Loucy (cell line): ENCODE measurements at regions not wholly inside any gene's neighbourhood (a gene's known extent, or its start where the extent isn't known, plus 50 kb on each side); places are given as distances from the start of the nearest gene placed in this dataset.

Experiments used
- H2AFZ ChIP-seq: fragments of 200-600 bp; sonication (generic); 2 replicates; pipeline ENCODE4 v1.6.0; 2016; ENCODE audit warnings: antibody characterized with exemption, mild to moderate bottlenecking, low read length, moderate library complexity
- H3F3A ChIP-seq: fragments of 200-600 bp; 2 replicates; pipeline ENCODE4 v1.6.0; 2016; ENCODE audit warnings: antibody characterized with exemption, low read depth, mild to moderate bottlenecking
- H3K27me3 ChIP-seq: fragments of 200-600 bp; sonication (generic); 2 replicates; pipeline ENCODE4 v1.6.1; 2014; ENCODE audit warnings: low read length, mild to moderate bottlenecking; ENCODE audit not compliant: insufficient read depth, poor library complexity, severe bottlenecking
- H3K36me3 ChIP-seq: fragments of 200-600 bp; sonication (generic); 2 replicates; pipeline ENCODE4 v1.6.1; 2016; ENCODE audit warnings: low read length; ENCODE audit not compliant: insufficient read depth
- H3K4me1 ChIP-seq: fragments of 200-600 bp; sonication (generic); 2 replicates; pipeline ENCODE4 v1.5.1; 2014; ENCODE audit warnings: low read length, mild to moderate bottlenecking; ENCODE audit not compliant: insufficient read depth, poor library complexity, severe bottlenecking
- H3K4me2 ChIP-seq: fragments of 200-600 bp; sonication (generic); 2 replicates; pipeline ENCODE4 v1.6.0; 2014; ENCODE audit warnings: antibody characterized with exemption, low read length, low read depth, mild to moderate bottlenecking; ENCODE audit not compliant: poor library complexity, severe bottlenecking
- H3K4me3 ChIP-seq: fragments of 200-600 bp; sonication (generic); 2 replicates; pipeline ENCODE4 v1.5.1; 2014; ENCODE audit warnings: low read length, mild to moderate bottlenecking, mixed read lengths; ENCODE audit not compliant: poor library complexity, severe bottlenecking
- H3K79me2 ChIP-seq: fragments of 200-600 bp; sonication (generic); 2 replicates; pipeline ENCODE4 v1.6.1; 2014; ENCODE audit warnings: low read length; ENCODE audit not compliant: insufficient read depth
- H3K9ac ChIP-seq: fragments of 200-600 bp; sonication (generic); 2 replicates; pipeline ENCODE4 v1.6.0; 2014; ENCODE audit warnings: mild to moderate bottlenecking, low read depth, low read length, moderate library complexity; ENCODE audit not compliant: poor library complexity, severe bottlenecking
- H3K9me2 ChIP-seq: fragments of 200-600 bp; sonication (generic); replicated peaks from 2 replicates; pipeline ENCODE4 v1.6.1; 2016; ENCODE audit warnings: low read depth, low read length, mixed read lengths
- H3K9me3 ChIP-seq: fragments of 200-600 bp; sonication (generic); 2 replicates; pipeline ENCODE4 v1.6.1; 2014; ENCODE audit warnings: mild to moderate bottlenecking, antibody characterized with exemption, low read length, low read depth; ENCODE audit not compliant: insufficient read depth
- H4K20me1 ChIP-seq: fragments of 200-600 bp; sonication (generic); 2 replicates; pipeline ENCODE4 v1.6.0; 2014; ENCODE audit warnings: antibody characterized with exemption, low read length, mild to moderate bottlenecking; ENCODE audit not compliant: insufficient read depth, poor library complexity, severe bottlenecking
- EZH2phosphoT487 ChIP-seq: fragments of 200-600 bp; IDR thresholded peaks from 2 replicates; pipeline ENCODE4 v1.6.1; 2018; ENCODE audit warnings: antibody characterized with exemption, mild to moderate bottlenecking, moderate library complexity, borderline replicate concordance
- TF ChIP-seq, protein P1 (sequence below): fragments of 200-600 bp; sonication (generic); conservative IDR thresholded peaks from 2 replicates; pipeline ENCODE4 v1.5.1; 2014; ENCODE audit warnings: mild to moderate bottlenecking, antibody characterized with exemption, low read length

DNA sequence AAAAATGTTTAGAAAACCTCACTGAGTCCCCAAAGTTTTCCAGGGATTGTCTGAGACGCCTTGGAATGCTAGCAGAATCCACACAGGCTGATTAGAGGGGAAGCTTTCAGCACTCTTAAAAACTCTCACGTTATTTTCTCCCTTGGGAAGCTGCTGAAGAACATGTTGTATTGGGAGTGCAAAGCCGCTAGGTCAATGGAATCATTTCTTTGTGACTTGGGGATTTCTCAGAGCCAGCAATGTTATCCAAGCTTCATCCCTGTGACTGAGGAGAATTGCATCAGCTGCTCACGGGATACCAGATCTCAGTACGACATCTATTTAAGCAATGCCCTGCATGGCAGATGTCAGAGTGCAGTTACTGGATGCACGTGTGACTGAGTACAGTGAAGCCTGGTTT, 426.4 kb upstream of the MPDZ start:
- Histone ChIP-seq H3K4me2 (no peak overlapping the region), H3K9me3 (no peaks in the 10 kb centered on the region; the same call in 1 of the 2 replicates), H3K79me2 (no peaks in the 10 kb centered on the region), H3K4me1 (no peaks in the 10 kb centered on the region), H3K9ac (no peak overlapping the region), H3K27me3 (no peaks in the 10 kb centered on the region), H3K36me3 (no peaks in the 10 kb centered on the region), H3F3A (no peaks in the 10 kb centered on the region), H2AFZ (no peak overlapping the region), H4K20me1 (no peaks in the 10 kb centered on the region), H3K4me3 (no peak overlapping the region), H3K9me2 (no peaks in the 10 kb centered on the region)
- TF ChIP-seq, protein P1, sequence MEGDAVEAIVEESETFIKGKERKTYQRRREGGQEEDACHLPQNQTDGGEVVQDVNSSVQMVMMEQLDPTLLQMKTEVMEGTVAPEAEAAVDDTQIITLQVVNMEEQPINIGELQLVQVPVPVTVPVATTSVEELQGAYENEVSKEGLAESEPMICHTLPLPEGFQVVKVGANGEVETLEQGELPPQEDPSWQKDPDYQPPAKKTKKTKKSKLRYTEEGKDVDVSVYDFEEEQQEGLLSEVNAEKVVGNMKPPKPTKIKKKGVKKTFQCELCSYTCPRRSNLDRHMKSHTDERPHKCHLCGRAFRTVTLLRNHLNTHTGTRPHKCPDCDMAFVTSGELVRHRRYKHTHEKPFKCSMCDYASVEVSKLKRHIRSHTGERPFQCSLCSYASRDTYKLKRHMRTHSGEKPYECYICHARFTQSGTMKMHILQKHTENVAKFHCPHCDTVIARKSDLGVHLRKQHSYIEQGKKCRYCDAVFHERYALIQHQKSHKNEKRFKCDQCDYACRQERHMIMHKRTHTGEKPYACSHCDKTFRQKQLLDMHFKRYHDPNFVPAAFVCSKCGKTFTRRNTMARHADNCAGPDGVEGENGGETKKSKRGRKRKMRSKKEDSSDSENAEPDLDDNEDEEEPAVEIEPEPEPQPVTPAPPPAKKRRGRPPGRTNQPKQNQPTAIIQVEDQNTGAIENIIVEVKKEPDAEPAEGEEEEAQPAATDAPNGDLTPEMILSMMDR = no peak
- TF ChIP-seq EZH2phosphoT487 = no peak

GRCh38 chr9:13705373-13705772, 425.9 kb upstream of the MPDZ start:
- no peak for TF ChIP-seq EZH2phosphoT487
- TF ChIP-seq, protein P1 = no peak
- H3F3A ChIP-seq = no peaks in the 10 kb centered on the region
- no peaks in the 10 kb centered on the region for H3K36me3 ChIP-seq
- no peaks in the 10 kb centered on the region for H3K9me2 ChIP-seq
- H3K27me3 ChIP-seq = no peaks in the 10 kb centered on the region
- H3K4me3 ChIP-seq = no peak overlapping the region
- H3K79me2 ChIP-seq = no peaks in the 10 kb centered on the region
- no peak overlapping the region for H3K9ac ChIP-seq
- no peak overlapping the region for H2AFZ ChIP-seq
- H3K4me2 ChIP-seq = no peak overlapping the region
- H4K20me1 ChIP-seq = no peaks in the 10 kb centered on the region
- no peaks in the 10 kb centered on the region; the same call in 1 of the 2 replicates for H3K9me3 ChIP-seq
- no peaks in the 10 kb centered on the region for H3K4me1 ChIP-seq

- Histone ChIP-seq H3K4me3 (no peak overlapping the region), H3K9me2 (no peaks in the 10 kb centered on the region), H3K9me3 (peaks cover 6% of the 10 kb centered on the region), H3K27me3 (no peaks in the 10 kb centered on the region), H3K79me2 (no peaks in the 10 kb centered on the region), H3K4me1 (no peaks in the 10 kb centered on the region), H4K20me1 (no peaks in the 10 kb centered on the region), H3F3A (no peaks in the 10 kb centered on the region), H3K9ac (no peak overlapping the region), H3K36me3 (no peaks in the 10 kb centered on the region), H3K4me2 (no peak overlapping the region), H2AFZ (no peak overlapping the region)
- no peak for TF ChIP-seq EZH2phosphoT487
These were observed 411.1 kb upstream of the MPDZ start for GRCh38 chr9:13690595-13690994.

- TF ChIP-seq EZH2phosphoT487 = no peak
- TF ChIP-seq, protein P1 = no peak
- Histone ChIP-seq H3K9me3 (peaks cover 4% of the 10 kb centered on the region), H3K79me2 (no peaks in the 10 kb centered on the region), H3K36me3 (no peaks in the 10 kb centered on the region), H3K4me3 (no peak overlapping the region), H2AFZ (no peak overlapping the region), H3K27me3 (no peaks in the 10 kb centered on the region), H3F3A (no peaks in the 10 kb centered on the region), H3K4me2 (no peak overlapping the region), H3K4me1 (no peaks in the 10 kb centered on the region), H3K9ac (no peak overlapping the region), H3K9me2 (no peaks in the 10 kb centered on the region), H4K20me1 (no peaks in the 10 kb centered on the region)
These were observed 410.4 kb upstream of the MPDZ start for GRCh38 chr9:13689925-13690324.
